Right kidney (tissue), 1 donor: ENCODE measurements at regions not wholly inside any gene's neighbourhood (a gene's known extent, or its start where the extent isn't known, plus 50 kb on each side); places are given as distances from the start of the nearest gene placed in this dataset.
A peak's percentile ranks its signal among the peaks of the same experiment; 100 is the strongest.

Experiments
- DNase-seq: peaks from one replicate; pipeline ENCODE4 v3.0.0-alpha.2; 2016

DNA sequence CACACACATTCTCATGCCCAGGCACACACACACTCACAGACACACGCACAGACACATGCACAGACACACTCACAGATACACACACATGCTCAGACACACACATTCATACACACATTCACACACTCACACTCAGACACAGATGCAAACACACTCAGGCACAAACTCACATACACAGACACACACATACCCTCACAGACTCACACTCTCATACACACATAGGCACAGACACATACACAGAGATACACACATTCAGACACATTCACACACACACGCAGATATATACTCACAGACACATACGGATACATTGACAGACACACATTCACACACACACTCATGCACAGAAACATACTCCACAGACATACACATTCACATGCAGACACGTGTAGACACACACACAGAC lies 89.6 kb downstream of the RBFOX3 start:
- DNase-seq = no peak

DNA sequence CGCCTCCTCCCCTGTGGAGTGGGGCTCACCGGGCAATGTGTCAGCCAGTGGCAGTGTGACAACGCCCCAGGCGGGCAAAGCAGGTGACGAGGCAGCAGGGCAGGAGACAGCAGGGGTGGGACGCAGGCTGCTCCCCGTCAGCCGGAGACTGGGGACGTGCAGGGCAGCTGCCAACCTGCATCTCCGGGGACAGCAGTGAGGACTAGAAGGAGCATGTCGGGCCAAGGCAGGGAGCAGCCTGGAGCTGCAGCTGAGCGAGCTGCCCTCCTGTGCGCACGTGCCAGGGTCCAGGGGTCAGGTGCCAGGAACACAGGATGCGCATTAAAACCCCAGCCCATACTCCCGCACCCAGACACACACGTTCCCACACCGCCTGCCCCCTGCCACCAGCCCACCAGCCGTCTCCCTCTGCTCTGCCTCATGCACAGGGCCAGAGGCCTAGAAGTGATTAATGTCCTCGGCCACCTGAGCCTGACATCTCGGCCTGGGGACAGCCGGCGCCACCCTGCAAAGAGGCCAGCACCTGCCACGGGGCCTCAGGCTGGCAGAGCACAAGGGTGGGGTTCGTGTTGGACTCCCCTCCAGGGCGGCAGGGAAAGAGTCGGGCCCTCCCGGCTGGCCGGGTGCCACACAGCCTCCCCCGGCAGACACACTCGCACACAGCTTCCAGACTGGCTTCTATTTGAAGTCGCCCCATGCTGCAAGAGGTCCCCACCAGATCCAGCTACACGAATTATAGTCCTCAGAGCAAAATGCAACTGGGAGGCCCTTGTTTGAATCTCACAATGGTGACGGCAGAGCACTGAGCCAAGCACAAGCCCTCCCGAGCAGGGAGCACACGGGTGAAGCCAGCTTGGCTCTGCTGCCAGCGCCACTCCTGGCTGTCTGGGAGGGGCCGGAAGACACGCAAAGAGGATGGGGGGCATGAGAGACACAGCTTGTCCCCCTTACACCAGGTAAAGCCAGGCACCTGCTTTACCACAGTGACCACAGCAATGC lies 90.4 kb downstream of the RBFOX3 start:
- DNase-seq = no peak

DNA sequence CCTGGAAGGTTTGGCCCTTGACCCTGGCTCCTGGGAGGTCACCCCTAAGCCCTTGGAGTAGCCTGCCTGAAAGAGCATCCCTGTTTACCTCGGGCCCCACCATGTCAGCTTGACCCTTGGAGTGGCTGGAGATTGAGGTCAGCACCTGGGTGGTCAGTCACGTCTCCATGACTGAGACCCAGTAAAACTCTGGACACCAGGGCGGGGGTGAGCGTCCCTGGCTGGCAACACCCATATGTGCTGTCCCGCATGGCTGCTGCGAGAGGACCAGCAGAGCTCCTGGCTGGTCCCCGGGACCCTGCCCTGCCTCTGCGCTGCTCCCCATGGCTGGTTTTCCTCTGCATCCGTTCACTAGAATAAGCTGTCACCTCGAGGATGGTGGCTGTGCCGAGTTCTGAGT lies 91.2 kb downstream of the RBFOX3 start:
- no peak for DNase-seq

DNA sequence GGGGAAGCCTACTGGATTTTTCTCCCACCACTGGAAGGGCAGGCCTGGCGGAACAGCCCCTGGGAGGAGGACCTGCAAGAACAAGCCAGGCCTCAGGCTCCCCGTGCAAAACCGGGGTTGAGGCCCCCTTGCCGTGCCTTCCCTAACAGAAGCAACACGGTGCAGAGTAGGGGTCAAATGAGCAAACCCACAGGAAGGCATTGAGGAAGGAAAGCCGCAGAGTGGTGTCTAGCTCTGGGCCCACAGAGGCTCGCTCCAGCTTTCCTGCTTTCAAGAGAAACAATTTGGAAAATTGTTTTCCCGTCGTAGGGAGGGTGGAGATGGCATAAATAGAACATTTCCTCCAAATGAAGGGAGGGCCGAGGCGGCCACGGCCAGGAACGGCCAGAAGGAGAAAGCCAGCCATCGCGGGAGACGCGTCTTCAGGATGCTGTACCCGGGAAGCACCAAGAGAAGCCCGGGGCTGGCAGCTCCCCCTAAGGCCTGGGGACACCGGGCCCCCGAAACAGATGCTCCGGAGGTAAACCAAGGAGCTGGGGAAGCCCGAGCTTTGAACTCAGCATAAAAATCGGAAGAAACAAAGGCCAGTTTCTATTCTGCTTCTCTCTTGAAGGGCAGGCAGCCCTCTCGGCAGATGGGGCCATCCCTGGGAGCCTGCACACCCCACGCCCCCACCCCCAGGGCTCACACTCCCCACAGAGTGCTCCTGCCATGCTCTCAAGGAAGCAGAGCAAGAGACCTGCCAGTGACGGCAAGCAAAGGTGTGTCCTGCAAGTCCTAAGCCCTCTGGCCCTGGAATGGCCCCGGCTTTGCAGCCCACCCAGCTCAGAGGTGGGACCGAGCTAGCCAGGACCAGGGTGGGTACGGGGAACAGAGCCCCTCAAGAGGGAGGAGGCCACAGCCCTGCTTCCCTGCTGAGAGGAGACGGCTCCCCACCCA lies 92.0 kb downstream of the RBFOX3 start:
- DNase-seq = no peak

DNA sequence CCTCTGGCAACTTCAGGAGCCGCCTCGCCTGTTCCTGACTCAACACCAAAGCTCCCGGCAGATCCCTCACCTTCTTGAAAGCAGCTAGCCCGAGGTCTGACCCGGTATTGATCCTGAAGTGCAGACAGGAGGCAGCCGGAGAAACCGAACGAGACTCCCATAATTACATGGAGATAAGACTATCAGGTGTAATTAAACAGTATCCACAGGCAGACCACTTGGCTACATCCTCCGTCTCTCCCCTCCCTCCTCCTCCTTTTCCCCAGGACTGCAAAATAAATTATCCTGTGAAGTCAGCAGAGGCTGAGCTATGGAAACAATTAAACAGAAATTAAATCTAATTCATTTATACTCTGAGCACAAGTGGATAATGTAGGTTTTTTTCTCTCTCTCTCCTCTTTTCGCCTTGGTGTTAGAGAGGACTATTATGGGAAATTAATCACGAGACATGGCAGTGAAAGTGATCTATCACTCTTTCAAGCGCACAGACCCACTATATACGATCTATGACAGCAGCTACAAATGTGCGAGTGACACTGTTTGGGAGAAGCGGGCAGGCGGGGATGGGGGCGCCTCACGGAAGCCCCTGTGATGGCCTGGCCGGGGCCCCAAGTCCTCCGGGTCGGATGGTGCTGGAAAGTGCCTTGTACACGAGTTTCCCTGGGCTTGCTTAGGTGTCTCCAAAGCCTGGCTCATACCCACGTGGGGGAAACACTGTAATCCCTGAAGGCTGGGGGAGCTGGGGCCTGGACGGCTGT lies 92.8 kb downstream of the RBFOX3 start:
- DNase-seq = no peak

DNA sequence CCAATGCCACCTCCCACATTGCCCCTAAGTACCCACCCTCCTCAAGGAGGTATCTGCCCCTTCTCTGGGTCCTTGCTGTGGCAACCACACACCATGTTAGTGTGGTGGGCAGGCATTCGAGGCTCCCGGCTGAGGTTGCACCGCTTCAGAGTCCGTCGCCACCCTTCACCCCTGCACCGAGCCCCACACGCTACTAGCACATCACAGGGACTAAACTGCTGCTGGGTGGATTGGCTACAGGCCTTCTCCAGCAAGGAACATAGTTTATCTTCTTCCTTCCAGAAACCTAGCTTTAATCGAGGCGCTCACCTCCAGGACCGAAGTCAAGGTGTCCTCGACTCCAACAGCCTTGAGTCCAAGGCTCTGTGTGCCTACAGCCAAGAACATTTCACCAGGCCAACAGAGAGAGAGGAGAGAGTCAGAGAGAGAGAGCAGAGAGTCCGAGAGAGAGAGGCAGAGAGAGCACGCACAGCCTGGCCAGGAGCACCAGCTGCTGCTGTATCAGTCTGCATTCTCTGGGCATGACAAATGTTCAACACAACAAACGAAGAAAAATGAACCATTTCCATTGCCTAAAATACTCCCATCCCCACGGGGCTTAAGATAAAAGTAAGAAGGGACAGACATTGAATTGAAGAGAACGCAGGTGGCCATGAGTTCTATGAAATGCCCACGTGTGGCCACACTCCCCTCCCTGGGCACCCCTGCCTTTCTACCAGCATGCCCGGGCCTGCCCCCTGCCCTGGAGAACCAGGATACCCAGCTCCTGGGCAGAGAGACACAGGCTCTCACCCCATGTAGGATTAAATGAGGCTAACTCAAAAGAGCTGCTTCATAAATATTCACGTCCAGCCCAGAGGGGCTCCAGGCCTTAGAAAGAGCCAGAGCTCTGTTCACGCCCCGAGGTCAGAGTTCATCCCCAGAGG lies 94.9 kb downstream of the RBFOX3 start:
- DNase-seq = no peak

DNA sequence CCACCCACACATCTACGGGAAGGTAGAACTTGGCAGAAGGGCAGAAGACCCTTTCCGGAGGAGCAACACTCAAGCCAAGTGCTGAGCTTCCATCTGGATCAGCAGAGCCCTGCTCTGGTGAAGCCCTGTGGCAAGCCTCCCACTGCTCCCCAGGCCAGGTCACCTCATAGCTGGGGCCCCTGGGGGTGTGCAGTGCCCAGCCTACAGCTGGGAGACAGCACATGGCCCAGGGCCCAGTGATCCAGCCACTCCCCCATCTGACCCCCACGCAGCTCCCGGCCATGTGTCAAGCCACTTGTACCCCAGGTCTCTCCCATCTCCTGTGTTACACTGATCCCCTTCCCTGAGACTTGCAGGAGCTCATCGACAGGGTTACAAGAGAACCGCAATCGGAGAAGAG lies 95.7 kb downstream of the RBFOX3 start:
- DNase-seq = no peak

DNA sequence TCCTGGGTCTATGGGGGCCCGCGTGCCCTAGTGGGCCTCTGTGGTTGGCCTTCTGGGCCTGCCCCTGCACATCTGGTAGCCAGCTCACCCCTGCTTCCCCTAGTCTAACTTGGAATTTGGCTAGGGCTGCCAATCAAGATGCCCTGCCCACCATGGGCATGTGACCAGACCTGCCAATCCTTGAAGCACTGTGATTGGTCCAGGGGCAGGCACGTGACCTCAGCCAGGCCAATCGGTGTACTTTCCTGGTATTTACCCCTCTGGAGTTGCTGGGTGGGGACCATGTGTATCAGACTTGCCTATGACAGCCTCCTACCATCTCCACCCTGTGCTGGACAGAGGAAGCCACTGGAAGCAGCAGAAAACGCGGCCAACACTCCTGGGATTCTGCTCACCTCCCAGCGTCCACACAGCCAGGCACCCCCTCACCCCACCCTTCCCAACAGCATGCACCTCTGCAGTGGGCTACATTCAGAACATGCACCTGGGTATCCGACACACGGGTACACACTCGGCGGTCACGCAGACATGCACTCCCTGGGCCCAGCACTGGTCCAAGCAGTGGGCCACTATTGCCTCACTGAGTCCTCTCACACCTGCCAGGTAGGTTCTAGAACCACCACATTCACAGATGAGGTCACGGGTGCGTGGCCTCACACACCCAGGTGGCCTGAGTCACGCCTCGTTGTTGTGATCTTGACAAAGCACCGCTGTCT lies 96.9 kb downstream of the RBFOX3 start:
- DNase-seq = no peak

DNA sequence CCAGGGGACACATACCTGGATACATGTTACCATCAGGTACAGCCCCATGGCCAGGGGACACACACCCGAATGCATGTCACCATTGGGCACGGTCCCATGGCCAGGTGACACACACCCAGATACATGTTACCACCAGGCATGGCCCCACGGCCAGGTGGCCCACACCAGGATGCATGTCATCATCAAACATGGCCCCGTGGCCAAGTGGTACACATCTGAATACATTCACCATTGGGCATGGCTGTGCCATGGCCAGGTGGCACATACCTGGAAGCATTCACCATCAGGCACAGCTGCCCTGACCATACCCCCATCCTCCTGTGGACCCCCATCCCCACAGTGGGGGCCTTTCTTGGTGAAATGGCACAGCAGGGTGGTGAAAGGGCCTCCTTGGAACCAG lies 97.6 kb downstream of the RBFOX3 start:
- DNase-seq = no peak

DNA sequence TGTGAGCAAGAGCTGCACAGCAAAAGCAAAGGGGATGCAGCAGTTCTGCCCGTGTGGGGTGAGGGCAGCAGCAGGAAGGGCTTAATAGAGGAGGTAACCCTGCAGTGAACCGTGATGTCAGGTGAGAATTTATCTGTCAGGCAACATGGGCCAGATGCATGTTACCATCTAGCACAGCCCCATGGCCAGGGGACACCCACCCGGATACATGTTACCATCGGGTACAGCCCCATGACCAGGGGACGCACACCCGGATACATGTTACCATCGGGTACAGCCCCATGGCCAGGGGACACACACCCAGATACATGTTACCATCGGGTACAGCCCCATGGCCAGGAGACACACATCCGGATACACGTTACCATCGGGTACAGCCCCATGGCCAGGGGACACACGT lies 99.4 kb downstream of the RBFOX3 start:
- no peak for DNase-seq

DNA sequence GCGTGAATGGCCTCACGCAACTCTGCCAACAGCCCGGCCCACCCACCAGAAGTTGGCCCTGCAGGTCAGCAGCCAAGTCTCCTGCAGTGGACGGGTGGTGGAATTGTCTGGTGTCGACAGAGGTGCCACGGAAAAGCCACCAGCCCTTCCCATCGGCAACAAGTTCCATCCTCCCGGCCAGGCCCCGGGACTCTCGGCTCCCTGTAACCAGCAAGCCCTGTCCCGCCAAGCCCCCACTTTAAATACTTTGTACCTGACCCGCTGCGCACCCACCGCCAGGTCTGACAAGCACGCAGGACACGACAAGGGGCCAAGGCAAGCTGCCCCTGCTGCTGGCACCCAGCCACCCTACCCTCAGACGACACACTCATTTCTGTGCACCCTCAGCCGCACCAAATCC lies 100.8 kb downstream of the RBFOX3 start:
- DNase-seq = no peak

DNA sequence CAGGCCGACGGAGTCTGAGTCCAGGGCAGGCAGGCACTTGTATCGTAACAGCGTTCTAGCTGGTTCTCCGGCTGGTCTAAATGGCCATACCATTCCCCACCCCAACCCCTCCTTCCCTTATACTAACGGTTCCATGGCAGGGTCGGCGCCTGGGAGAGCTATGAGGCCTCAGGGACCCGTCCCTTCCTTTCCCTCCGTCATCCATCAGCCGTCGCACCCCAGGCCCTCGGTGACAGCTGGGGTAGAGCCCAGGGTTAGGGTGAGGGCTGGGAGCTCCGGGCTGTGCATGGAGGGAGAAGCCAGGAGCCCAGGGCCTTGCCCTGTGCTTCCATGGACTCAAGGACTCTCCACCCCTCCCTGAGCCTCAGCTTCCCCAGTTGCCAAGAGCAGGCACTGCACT lies 101.4 kb downstream of the RBFOX3 start:
- no peak for DNase-seq

DNA sequence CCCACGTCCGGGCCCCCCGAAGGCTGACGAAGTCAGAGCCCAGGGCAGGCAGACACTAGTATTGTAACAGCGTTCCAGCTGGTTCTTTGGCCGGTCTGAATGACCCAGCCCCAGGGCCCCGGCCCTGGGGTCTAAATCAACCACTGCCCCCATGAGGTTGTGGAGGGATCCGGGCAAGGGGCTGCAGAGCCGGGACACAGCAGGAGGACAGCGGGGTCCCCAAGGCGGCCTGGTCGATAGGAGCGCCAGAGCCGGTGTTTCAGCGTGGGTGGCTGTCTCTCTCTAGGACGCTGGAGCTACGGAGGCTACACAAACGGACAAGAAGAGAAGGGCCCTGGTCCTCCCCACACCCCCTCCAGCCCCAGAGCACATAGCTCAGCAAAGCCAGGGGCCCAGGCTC lies 101.8 kb downstream of the RBFOX3 start:
- no peak for DNase-seq

DNA sequence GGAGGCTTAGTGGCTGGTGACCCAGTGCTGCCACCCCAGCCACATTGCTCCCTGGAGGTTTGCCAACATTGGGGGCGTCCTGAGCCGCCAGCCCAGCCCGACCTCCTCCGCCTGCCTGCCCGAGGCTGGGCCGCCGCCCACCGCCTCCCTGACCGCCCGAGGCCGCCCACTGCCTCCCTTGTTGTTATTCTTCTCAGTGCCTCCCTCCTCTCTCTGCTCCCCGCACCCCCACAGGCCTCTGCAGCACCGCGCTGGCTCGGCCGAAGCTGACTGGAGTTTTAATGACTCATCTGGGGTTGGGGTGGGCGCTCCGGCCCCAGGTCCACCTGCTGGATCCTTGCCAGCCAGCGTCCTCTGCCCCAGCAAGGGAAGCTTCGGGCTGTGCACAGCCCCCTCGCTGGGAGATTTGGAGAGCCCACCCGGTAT lies 102.5 kb downstream of the RBFOX3 start:
- peak; percentile 42 for DNase-seq

DNA sequence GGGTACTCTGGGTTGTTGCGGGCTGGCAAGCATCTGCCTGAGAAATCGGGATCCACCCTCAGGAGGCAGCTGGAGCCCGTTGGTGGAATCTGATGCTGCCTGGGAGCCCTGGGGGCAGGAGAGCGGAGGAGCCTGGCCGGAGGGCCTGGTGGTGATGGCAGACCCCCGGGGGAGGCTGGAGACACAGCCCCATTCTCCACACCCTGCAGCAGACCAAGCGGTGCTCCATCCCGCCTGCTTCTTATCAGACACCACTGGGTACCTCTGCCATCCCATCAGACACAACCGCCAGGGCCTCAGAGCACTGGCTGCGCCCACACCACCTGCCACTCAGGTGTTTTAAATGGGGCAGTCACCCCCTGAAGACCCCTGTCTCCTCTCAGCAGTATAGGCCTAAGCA lies 103.9 kb downstream of the RBFOX3 start:
- DNase-seq = no peak

DNA sequence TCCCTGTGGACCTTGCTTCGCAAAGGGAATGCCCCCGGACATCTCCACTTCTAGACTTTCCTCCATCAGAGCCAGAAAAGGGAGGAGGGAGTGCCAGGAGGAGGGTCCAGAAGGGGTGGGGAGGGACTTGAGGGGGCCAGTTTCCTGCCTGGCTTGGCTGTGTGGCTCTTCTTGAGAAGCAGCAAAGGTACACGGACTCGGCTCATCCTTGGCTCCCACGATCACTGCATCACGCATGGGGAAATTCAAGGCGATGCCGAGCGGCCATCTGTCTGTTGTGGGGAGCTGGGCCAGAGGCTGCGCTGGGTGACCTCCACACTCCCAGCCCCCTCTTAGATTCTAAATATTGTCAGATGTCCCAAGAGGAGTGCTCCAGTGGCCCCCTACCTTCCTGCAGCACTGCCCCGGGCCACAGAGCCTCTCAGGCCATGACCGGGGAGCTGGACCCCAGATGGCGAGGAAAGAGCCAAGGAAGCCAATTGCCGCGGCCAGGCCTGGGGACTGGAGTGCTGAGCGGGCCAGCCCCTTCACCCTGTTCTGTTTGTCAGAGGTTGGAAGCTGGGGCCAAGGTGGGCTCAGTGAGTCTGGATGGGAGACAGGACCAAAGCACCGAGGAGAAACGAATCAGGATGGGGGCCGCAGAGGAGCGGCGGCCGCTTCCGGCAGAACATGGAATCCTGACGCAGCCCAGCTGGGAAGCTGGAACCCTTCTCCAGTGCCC lies 104.5 kb downstream of the RBFOX3 start:
- no peak for DNase-seq

DNA sequence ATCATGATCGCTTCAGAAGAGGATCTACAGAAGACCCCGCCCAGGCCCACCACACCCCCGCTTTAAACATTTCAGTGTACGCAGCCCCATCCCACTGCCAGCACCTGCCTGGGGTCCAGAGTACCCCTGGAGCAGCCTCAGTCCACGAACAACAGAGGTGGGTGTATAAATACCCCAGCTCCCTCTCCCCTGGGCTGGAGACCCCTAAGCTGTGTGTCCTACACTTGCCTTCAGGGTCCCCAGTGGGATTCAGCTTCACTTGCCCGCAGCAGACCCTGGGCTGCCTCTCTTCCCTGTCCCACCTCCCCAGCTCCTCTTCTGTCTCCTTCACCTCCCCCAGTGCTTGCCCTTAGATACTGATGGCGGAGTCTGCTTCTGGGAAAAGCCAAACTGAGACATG lies 105.7 kb downstream of the RBFOX3 start:
- DNase-seq = no peak

DNA sequence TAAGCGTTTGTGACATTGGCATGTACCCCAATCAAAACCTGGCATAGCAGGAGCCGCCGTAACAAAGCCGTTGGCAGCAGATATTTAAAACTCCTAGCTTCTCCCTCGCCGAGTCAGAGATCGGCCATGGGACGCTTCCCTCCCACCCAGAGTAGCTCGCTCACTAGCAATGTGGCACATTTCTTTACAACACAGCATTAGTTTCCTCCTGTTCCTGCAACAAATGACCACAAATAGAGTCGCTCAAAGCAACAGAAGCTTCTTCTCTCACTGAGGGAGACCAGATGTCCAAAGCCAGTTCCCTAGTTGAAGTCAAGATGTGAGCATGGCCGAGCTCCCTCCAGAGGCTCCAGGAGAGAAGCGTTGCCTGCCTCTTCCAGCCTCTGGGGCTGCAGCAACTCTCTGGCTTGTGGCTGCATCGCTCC lies 106.7 kb downstream of the RBFOX3 start:
- no peak for DNase-seq

DNA sequence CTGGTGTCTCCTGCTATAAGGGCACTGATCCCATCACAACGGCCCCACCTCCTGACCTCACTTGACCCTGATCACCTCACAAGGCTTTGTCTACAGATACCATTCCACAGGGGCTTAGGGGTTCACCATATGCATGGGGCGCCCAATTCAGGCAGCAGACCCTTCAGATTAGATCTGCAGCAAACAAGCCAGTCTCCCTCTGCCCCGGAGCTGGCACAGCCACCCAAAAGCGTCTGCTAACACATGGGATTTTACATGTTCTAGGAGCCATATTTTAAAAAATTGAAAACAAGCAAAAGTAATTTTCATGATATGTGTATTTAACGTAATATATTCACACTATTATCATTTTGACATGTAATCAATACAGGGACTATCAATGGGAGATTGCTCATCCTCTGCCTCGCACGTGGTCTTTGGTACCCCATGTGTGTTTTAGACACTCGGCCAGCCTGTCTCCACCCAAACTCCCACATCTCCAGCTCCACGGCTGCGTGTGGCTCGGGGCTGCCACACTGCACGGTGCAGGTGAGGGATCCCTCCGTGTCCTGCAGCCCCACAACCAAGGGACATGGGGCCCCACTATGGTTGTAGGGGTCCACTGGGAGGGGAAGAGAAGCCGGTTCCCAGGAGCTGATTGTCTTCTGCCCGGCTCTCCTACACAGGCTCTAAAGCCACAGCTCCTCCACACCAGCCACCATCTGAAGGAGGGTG lies 107.6 kb downstream of the RBFOX3 start:
- DNase-seq = no peak
